OCI-LY7 (cell line): ENCODE measurements at regions not wholly inside any gene's neighbourhood (a gene's known extent, or its start where the extent isn't known, plus 50 kb on each side); places are given as distances from the start of the nearest gene placed in this dataset.

Experiments used
- BruUV-seq: library from RNA; stranded (reverse); fragments of 400-500 nt; replicated peaks from 2 replicates; lab custom pipeline; 2021; lab: Mats Ljungman, UMichigan
- CTCF ChIA-PET: fragments of 300-600 bp; sonication (Branson Sonifier 250); formaldehyde crosslinking; loops from one replicate; lab custom pipeline; 2022; ENCODE audit warnings: antibody characterized with exemption; ENCODE audit not compliant: unreplicated experiment; lab: Charles Lee
- POLR2A ChIA-PET: fragments of 300-600 bp; sonication (Branson Sonifier 250); formaldehyde crosslinking; loops from one replicate; lab custom pipeline; 2022; ENCODE audit warnings: antibody characterized with exemption; lab: Charles Lee
- DNase-seq: peaks from one replicate; pipeline ENCODE4 v3.0.0-alpha.2; 2015; ENCODE audit warnings: low spot score
- H2AFZ ChIP-seq: fragments of 200-600 bp; sonication (generic), shearing (Covaris generic); 2 replicates; pipeline ENCODE4 v1.6.1; 2014; ENCODE audit warnings: mild to moderate bottlenecking, antibody characterized with exemption, low read length, moderate library complexity
- H3K27ac ChIP-seq: fragments of 200-600 bp; sonication (generic); 2 replicates; pipeline ENCODE4 v1.5.1; 2014; ENCODE audit warnings: mixed run types, low read depth, mild to moderate bottlenecking, moderate library complexity, low read length, inconsistent platforms; ENCODE audit not compliant: poor library complexity, severe bottlenecking
- H3K36me3 ChIP-seq: fragments of 200-600 bp; sonication (generic); 2 replicates; pipeline ENCODE4 v1.6.1; 2014; ENCODE audit warnings: mild to moderate bottlenecking, antibody characterized with exemption, low read length, moderate library complexity, mixed read lengths; ENCODE audit not compliant: insufficient read depth
- H3K4me1 ChIP-seq: fragments of 200-600 bp; sonication (generic); 2 replicates; pipeline ENCODE4 v1.5.1; 2014; ENCODE audit warnings: mild to moderate bottlenecking, low read length; ENCODE audit not compliant: insufficient read depth, poor library complexity, severe bottlenecking
- H3K4me2 ChIP-seq: fragments of 200-600 bp; sonication (generic); 2 replicates; pipeline ENCODE4 v1.6.1; 2014; ENCODE audit warnings: mild to moderate bottlenecking, low read length
- H3K4me3 ChIP-seq: fragments of 200-600 bp; sonication (generic); 2 replicates; pipeline ENCODE4 v1.5.1; 2014; ENCODE audit warnings: mild to moderate bottlenecking, low read depth, low read length; ENCODE audit not compliant: poor library complexity, severe bottlenecking
- H3K79me2 ChIP-seq: fragments of 200-600 bp; sonication (generic); 2 replicates; pipeline ENCODE4 v1.6.1; 2016; ENCODE audit warnings: low read depth, mild to moderate bottlenecking, low read length, moderate library complexity, mixed read lengths; ENCODE audit not compliant: insufficient read depth
- H3K9me2 ChIP-seq: fragments of 200-600 bp; sonication (generic); 2 replicates; pipeline ENCODE4 v1.6.1; 2016; ENCODE audit warnings: mild to moderate bottlenecking, low read length, mixed read lengths; ENCODE audit not compliant: insufficient read depth
- H3K9me3 ChIP-seq: fragments of 200-600 bp; sonication (generic); 2 replicates; pipeline ENCODE4 v1.6.1; 2014; ENCODE audit warnings: mild to moderate bottlenecking, mixed run types, low read length, mixed read lengths
- H4K20me1 ChIP-seq: fragments of 200-600 bp; sonication (generic); 2 replicates; pipeline ENCODE4 v1.6.1; 2014; ENCODE audit warnings: mild to moderate bottlenecking, antibody characterized with exemption, low read length, moderate library complexity, mixed read lengths; ENCODE audit not compliant: insufficient read depth
- EZH2phosphoT487 ChIP-seq: fragments of 200-600 bp; sonication (generic); IDR thresholded peaks from 2 replicates; pipeline ENCODE4 v1.6.1; 2018; ENCODE audit warnings: low read depth, borderline replicate concordance, mild to moderate bottlenecking, mixed run types, antibody characterized with exemption, low read length, moderate library complexity, mixed read lengths
- intact Hi-C: fragments of 100-400 bp; cut with micrococcal nuclease; formaldehyde crosslinking; loops from one replicate; pipeline ENCODE4 v1.10.0; 2022; ENCODE audit not compliant: unreplicated experiment
- TF ChIP-seq, protein P1 (sequence below): fragments of 200-600 bp; sonication (generic); conservative IDR thresholded peaks from 2 replicates; pipeline ENCODE4 v1.5.1; 2014; ENCODE audit warnings: mild to moderate bottlenecking, antibody characterized with exemption, low read length, moderate library complexity, mixed read lengths

GRCh38 chr13:44756276-44756810 lies 180.2 kb upstream of the TSC22D1 start:
- no TSS peak for BruUV-seq
- Histone ChIP-seq H3K79me2 (no peaks in the 10 kb centered on the region), H3K4me3 (no peak overlapping the region), H4K20me1 (no peaks in the 10 kb centered on the region), H3K4me1 (no peaks in the 10 kb centered on the region), H2AFZ (no peak overlapping the region), H3K9me3 (no peaks in the 10 kb centered on the region), H3K36me3 (no peaks in the 10 kb centered on the region), H3K4me2 (no peak overlapping the region), H3K9me2 (no peaks in the 10 kb centered on the region), H3K27ac (no peak overlapping the region)
- ChIA-PET POLR2A (no interaction called here), CTCF (no interaction called here)
- DNase-seq, result no peak
- intact Hi-C loops, result no loop called here
- TF ChIP-seq, protein P1, sequence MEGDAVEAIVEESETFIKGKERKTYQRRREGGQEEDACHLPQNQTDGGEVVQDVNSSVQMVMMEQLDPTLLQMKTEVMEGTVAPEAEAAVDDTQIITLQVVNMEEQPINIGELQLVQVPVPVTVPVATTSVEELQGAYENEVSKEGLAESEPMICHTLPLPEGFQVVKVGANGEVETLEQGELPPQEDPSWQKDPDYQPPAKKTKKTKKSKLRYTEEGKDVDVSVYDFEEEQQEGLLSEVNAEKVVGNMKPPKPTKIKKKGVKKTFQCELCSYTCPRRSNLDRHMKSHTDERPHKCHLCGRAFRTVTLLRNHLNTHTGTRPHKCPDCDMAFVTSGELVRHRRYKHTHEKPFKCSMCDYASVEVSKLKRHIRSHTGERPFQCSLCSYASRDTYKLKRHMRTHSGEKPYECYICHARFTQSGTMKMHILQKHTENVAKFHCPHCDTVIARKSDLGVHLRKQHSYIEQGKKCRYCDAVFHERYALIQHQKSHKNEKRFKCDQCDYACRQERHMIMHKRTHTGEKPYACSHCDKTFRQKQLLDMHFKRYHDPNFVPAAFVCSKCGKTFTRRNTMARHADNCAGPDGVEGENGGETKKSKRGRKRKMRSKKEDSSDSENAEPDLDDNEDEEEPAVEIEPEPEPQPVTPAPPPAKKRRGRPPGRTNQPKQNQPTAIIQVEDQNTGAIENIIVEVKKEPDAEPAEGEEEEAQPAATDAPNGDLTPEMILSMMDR, result no peak
- no peak for TF ChIP-seq EZH2phosphoT487

DNA sequence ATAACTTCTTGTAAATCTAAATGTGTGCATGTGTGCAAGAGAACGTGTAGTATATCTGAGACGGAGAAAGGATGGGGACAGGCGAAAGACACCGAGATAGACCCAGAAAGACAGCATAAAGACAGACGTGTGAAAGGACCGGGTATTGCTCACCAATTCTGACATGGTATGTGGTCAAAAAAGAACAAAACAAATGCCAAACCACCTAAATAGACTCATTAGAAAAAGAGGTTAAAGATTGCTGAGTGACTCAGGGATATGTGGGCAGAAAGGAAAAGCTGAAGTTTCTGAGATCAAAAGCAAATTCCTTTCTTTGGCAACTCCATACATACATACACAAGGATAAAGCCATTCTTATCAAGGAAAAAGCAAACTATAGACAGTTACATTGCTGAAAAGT lies 179.7 kb upstream of the TSC22D1 start:
- no peaks in the 10 kb centered on the region for H3K79me2 ChIP-seq
- no peak overlapping the region for H3K4me3 ChIP-seq
- H3K4me1 ChIP-seq, result no peaks in the 10 kb centered on the region
- no peaks in the 10 kb centered on the region for H3K36me3 ChIP-seq
- H3K4me2 ChIP-seq, result no peak overlapping the region
- TF ChIP-seq, protein P1, result no peak
- TF ChIP-seq EZH2phosphoT487, result no peak
- POLR2A ChIA-PET, result interaction anchor here (0.6 kb wide), 1 partner anchor 15 kb away, joined by 3 read pairs; no protein-coding TSS in a partner anchor
- H2AFZ ChIP-seq, result no peak overlapping the region
- no peaks in the 10 kb centered on the region for H4K20me1 ChIP-seq
- intact Hi-C loops, result no loop called here
- no peak overlapping the region for H3K27ac ChIP-seq
- no TSS peak for BruUV-seq
- no peak for DNase-seq
- H3K9me3 ChIP-seq, result no peaks in the 10 kb centered on the region
- no peaks in the 10 kb centered on the region for H3K9me2 ChIP-seq
- CTCF ChIA-PET, result no interaction called here

DNA sequence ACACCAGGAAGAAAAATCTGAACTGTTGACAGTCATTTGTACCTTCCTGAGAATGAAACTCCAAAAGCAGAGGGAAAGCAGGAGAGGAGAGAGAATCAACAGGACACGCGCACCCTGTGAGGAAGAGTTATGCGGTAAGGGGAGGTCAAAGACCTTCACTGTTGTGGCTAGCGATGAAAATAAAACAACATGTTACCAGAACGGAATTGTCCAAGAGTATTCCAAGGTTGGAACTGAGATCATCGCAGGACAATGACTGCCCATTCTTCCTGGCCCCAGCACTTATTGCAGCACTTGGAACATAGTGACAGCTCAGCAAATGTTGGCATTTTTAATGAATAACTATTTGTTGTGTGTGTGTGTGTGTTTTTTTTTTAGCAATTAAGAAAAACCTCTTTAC lies 176.0 kb upstream of the TSC22D1 start:
- POLR2A ChIA-PET, result interaction anchor here (0.6 kb wide), 1 partner anchor 187 kb away, joined by 3 read pairs; no protein-coding TSS in a partner anchor
- H2AFZ ChIP-seq, result no peak overlapping the region
- TF ChIP-seq, protein P1, result no peak
- no peak for TF ChIP-seq EZH2phosphoT487
- CTCF ChIA-PET, result no interaction called here
- no peak overlapping the region for H3K4me3 ChIP-seq
- H4K20me1 ChIP-seq, result no peaks in the 10 kb centered on the region
- no peaks in the 10 kb centered on the region for H3K36me3 ChIP-seq
- H3K9me2 ChIP-seq, result no peaks in the 10 kb centered on the region
- no peaks in the 10 kb centered on the region for H3K79me2 ChIP-seq
- H3K4me1 ChIP-seq, result no peaks in the 10 kb centered on the region
- BruUV-seq, result no TSS peak
- intact Hi-C loops, result no loop called here
- no peak overlapping the region for H3K27ac ChIP-seq
- H3K4me2 ChIP-seq, result no peak overlapping the region
- DNase-seq, result no peak
- no peaks in the 10 kb centered on the region for H3K9me3 ChIP-seq
